HUES48 (cell line): ENCODE measurements at regions not wholly inside any gene's neighbourhood (a gene's known extent, or its start where the extent isn't known, plus 50 kb on each side); places are given as distances from the start of the nearest gene placed in this dataset.

ENCODE experiments used
- H3K27ac ChIP-seq: one replicate; pipeline ENCODE4 v1.7.0; 2013; ENCODE audit warnings: low read depth, low read length, inconsistent platforms
- H3K27me3 ChIP-seq: 2 replicates; pipeline ENCODE4 v1.6.1; 2013; ENCODE audit warnings: mild to moderate bottlenecking, low read length; ENCODE audit not compliant: control insufficient read depth, insufficient read depth
- H3K36me3 ChIP-seq: 2 replicates; pipeline ENCODE4 v1.6.1; 2013; ENCODE audit warnings: low read length; ENCODE audit not compliant: control insufficient read depth, insufficient read depth
- H3K4me1 ChIP-seq: 2 replicates; pipeline ENCODE4 v1.6.1; 2013; ENCODE audit warnings: mild to moderate bottlenecking, low read length; ENCODE audit not compliant: control insufficient read depth, insufficient read depth
- H3K4me3 ChIP-seq: 2 replicates; pipeline ENCODE4 v1.5.1; 2013; ENCODE audit warnings: mild to moderate bottlenecking, low read depth, low read length
- H3K9ac ChIP-seq: 2 replicates; pipeline ENCODE4 v1.6.1; 2013; ENCODE audit warnings: mild to moderate bottlenecking, low read depth, low read length, moderate library complexity
- H3K9me3 ChIP-seq: 2 replicates; pipeline ENCODE4 v1.6.1; 2013; ENCODE audit warnings: low read length; ENCODE audit not compliant: control insufficient read depth, insufficient read depth

DNA sequence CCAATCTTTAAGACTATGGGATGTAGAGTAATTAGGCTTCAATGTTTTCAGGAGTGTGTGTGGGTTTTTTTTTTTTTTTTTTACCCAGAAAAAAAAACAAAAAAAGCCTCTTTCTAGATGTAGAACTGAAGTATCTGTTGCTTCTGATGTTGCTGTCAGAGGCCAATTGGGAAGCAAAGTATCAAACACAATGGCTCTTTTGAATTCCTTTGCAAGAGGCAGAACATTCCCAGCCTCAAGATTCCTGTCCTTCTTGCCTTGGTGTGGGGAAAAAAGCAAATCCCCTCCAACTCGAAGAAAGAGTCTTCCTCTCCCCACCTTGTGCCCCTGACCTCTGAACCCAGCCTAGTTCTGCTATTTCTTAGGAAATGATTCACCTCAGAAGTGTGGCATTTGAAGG lies 55.4 kb upstream of the LMO4 start:
- Histone ChIP-seq H3K27me3 (no peaks in the 10 kb centered on the region), H3K27ac (no peak overlapping the region), H3K36me3 (no peaks in the 10 kb centered on the region), H3K9ac (no peak overlapping the region), H3K4me3 (no peak overlapping the region), H3K9me3 (no peaks in the 10 kb centered on the region), H3K4me1 (peaks cover 27% of the 10 kb centered on the region)

DNA sequence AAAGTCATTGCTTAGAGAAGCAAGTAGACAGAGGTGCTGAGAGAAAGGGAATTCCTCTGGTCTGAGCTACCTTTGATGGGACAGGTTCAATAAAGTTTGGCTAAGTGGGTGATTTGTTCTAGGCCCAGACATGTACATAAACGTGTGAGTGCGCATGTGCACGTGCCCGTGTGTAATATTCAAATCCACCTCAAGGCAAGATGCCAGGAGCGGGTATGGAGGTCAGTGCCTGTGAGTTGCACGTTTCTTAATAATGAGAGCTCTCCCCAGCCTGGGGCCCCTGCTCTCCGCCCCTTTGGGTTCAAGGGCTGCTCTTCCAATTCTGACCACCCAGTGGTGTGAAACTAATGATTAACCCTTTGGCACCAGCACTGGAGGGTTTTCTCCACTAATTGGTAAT lies 53.8 kb upstream of the LMO4 start:
- Histone ChIP-seq H3K4me3 (no peak overlapping the region), H3K4me1 (peaks cover 27% of the 10 kb centered on the region), H3K9me3 (no peaks in the 10 kb centered on the region), H3K9ac (no peak overlapping the region), H3K27me3 (no peaks in the 10 kb centered on the region), H3K27ac (no peak overlapping the region), H3K36me3 (no peaks in the 10 kb centered on the region)

DNA sequence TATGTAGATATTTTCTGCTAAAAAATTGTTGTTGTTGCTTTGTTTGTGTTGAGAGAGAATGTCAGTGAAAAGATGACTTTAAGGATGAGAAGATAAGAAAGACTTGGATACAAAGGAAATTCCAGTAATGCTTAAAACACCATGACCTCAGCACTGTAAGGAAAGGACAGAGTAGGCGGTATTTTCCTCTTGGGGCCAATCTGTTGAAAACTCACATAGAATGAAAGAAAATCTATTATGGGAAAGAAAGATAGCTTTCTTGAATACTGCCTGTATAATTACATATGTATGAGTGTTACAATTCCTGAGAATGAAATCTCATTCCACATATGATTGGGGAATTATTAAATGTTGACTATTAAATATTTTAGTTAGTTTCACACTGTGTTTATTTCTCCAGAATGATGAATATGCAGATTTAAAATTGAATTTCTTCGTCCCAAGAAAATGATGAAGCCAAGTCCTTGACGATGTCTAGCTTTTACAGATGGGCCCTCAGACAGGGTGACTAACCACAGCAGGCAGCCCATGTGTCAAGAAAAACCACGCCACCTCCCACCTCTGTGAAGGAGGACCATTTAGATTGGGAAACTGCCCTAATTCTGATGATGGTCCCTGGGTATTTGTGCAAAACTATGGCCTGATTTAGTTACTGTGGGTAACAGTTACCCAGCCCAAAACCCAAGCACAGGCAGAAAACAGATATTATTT lies 49.7 kb upstream of the LMO4 start:
- Histone ChIP-seq H3K9me3 (no peaks in the 10 kb centered on the region), H3K27ac (no peak overlapping the region), H3K4me1 (peaks cover 10% of the 10 kb centered on the region; the same call in 1 of the 2 replicates), H3K27me3 (no peaks in the 10 kb centered on the region), H3K9ac (no peak overlapping the region), H3K4me3 (no peak overlapping the region), H3K36me3 (no peaks in the 10 kb centered on the region)
